Glutamatergic neuron (in vitro differentiated cells): ENCODE measurements at regions not wholly inside any gene's neighbourhood (a gene's known extent, or its start where the extent isn't known, plus 50 kb on each side); places are given as distances from the start of the nearest gene placed in this dataset.
A peak's percentile ranks its signal among the peaks of the same experiment; 100 is the strongest.

Experiments used
- DNase-seq: peaks from one replicate; pipeline ENCODE4 v3.0.0; 2022
- H3K27ac Mint-ChIP-seq: one replicate; pipeline ENCODE4 v1.8.0; 2020; ENCODE audit warnings: mild to moderate bottlenecking, mixed read lengths, inconsistent platforms; ENCODE audit not compliant: unreplicated experiment
- H3K27me3 Mint-ChIP-seq: one replicate; pipeline ENCODE4 v1.8.0; 2020; ENCODE audit warnings: mild to moderate bottlenecking, moderate library complexity, mixed read lengths, inconsistent platforms; ENCODE audit not compliant: unreplicated experiment
- H3K36me3 Mint-ChIP-seq: one replicate; pipeline ENCODE4 v1.8.0; 2020; ENCODE audit warnings: mild to moderate bottlenecking, mixed read lengths, inconsistent platforms; ENCODE audit not compliant: unreplicated experiment
- H3K4me1 Mint-ChIP-seq: one replicate; pipeline ENCODE4 v1.8.0; 2020; ENCODE audit warnings: mild to moderate bottlenecking, low read depth, mixed read lengths, inconsistent platforms; ENCODE audit not compliant: unreplicated experiment
- H3K4me3 Mint-ChIP-seq: one replicate; pipeline ENCODE4 v1.8.0; 2020; ENCODE audit warnings: mild to moderate bottlenecking, mixed read lengths, inconsistent platforms; ENCODE audit not compliant: unreplicated experiment
- H3K9me3 Mint-ChIP-seq: one replicate; pipeline ENCODE4 v1.8.0; 2020; ENCODE audit warnings: mild to moderate bottlenecking, moderate library complexity, mixed read lengths, inconsistent platforms; ENCODE audit not compliant: unreplicated experiment
- TF ChIP-seq, protein P1 (sequence below): fragments of 200-600 bp; sonication (generic); IDR thresholded peaks from one replicate; pipeline ENCODE4 v1.5.0; 2021; ENCODE audit not compliant: partially characterized antibody, unreplicated experiment

DNA sequence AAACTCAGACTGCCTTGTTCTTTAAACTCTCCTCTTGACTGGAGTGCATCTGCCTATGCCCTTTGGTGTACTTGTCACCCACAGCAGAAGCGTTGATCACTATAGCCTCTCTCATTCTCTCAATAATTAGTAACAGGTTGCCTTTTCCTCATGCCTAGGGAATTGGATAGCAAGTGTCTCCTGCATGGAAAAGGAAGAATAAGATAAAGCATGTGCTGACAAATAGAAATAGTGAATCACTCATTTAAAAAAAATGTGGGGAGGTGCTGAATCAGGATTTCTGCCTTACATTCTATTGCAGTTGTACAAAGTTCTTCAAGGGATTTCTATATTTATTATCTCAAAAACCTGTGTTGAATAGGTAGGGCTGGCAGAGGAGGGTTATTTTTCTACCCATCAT is 323.0 kb downstream of the TXNL1 start:
- H3K4me3 Mint-ChIP-seq, result no peak overlapping the region
- peaks cover 8% of the 10 kb centered on the region for H3K4me1 Mint-ChIP-seq
- no peak overlapping the region for H3K27ac Mint-ChIP-seq
- peaks cover 2% of the 10 kb centered on the region for H3K9me3 Mint-ChIP-seq
- DNase-seq, result no peak
- no peaks in the 10 kb centered on the region for H3K36me3 Mint-ChIP-seq
- TF ChIP-seq, protein P1, sequence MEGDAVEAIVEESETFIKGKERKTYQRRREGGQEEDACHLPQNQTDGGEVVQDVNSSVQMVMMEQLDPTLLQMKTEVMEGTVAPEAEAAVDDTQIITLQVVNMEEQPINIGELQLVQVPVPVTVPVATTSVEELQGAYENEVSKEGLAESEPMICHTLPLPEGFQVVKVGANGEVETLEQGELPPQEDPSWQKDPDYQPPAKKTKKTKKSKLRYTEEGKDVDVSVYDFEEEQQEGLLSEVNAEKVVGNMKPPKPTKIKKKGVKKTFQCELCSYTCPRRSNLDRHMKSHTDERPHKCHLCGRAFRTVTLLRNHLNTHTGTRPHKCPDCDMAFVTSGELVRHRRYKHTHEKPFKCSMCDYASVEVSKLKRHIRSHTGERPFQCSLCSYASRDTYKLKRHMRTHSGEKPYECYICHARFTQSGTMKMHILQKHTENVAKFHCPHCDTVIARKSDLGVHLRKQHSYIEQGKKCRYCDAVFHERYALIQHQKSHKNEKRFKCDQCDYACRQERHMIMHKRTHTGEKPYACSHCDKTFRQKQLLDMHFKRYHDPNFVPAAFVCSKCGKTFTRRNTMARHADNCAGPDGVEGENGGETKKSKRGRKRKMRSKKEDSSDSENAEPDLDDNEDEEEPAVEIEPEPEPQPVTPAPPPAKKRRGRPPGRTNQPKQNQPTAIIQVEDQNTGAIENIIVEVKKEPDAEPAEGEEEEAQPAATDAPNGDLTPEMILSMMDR, result no peak
- no peaks in the 10 kb centered on the region for H3K27me3 Mint-ChIP-seq

DNA sequence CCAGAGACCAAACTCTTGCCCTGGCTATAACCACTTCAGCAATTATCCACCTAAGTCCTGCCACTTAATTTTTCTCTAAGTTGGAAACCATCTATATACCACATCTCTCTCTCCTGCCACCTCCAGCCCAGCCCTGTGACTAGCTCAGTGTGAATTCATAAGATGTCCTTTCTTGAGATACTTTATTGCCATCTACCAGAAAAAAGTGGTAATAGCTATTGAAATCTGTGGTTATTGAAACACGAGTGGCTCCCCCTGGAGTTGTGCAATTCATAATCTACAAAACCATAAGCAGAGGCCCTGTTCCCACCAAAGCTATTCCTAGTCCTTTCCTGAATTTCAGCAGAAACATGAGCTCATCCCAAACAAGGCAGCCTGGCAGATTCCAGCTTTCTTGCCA is 324.0 kb downstream of the TXNL1 start:
- Mint-ChIP-seq H3K36me3 (no peaks in the 10 kb centered on the region), H3K27ac (no peak overlapping the region), H3K4me3 (no peak overlapping the region), H3K9me3 (peaks cover 2% of the 10 kb centered on the region), H3K27me3 (no peaks in the 10 kb centered on the region), H3K4me1 (peaks cover 8% of the 10 kb centered on the region)
- DNase-seq, result no peak
- TF ChIP-seq, protein P1, result no peak

DNA sequence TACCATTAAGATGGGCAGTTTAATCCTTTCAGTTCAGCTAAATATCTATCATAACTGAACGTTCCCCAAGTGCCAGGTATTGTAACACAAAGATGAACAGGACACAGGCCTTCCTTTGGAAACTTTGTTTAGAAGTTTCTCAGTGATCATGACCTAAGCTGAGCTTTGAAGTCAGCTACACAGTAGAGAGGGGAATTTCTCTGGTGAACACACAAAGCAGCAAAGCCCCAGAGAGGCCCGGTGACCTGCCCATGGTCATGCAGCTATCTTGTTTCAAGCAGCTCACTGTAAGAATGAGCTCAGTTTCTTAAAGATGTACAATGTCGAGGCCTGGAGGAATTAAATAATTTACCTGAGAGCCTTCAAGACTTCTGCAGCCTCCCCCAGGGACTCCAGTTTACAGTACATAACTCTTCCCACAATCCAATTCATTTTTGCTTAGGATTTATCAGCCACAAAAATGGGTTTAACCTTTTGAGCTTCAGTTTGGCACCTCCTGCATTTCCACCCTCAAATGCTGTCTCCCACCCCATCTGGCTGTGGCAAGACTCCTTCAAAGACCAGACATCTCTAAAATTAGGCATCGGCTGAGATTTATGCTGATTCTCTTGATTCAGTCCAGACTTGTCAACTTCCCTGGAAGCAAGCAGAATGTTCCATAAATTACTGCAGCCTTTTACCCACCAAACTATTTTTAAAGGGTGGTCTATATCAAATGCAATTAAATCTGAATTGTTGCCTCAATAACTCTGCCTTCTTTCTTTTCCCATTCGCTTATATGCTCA is 325.6 kb downstream of the TXNL1 start:
- Mint-ChIP-seq H3K27ac (no peak overlapping the region), H3K4me3 (no peak overlapping the region), H3K4me1 (peaks cover 7% of the 10 kb centered on the region), H3K36me3 (no peaks in the 10 kb centered on the region), H3K9me3 (no peaks in the 10 kb centered on the region), H3K27me3 (no peaks in the 10 kb centered on the region)
- TF ChIP-seq, protein P1, result no peak
- peak; percentile 25 for DNase-seq

DNA sequence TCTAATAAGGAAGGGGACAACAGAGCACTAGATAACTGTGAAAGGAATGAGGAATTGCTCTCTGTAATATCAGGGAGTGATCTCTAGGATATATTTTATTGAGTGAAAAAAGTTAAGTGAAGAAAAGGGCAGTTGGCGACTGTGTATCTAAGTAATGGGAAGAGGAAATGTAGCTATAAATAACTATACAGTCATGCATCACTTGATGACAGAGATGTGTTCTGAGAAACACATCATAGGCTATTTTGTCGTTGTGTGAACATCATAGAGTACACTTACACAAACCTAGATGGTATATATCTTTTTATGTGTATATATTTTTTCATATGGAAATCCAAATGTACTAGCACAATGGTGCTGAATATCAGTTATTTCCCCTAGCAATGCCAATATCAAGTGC is 329.3 kb downstream of the TXNL1 start:
- TF ChIP-seq, protein P1, result no peak

DNA sequence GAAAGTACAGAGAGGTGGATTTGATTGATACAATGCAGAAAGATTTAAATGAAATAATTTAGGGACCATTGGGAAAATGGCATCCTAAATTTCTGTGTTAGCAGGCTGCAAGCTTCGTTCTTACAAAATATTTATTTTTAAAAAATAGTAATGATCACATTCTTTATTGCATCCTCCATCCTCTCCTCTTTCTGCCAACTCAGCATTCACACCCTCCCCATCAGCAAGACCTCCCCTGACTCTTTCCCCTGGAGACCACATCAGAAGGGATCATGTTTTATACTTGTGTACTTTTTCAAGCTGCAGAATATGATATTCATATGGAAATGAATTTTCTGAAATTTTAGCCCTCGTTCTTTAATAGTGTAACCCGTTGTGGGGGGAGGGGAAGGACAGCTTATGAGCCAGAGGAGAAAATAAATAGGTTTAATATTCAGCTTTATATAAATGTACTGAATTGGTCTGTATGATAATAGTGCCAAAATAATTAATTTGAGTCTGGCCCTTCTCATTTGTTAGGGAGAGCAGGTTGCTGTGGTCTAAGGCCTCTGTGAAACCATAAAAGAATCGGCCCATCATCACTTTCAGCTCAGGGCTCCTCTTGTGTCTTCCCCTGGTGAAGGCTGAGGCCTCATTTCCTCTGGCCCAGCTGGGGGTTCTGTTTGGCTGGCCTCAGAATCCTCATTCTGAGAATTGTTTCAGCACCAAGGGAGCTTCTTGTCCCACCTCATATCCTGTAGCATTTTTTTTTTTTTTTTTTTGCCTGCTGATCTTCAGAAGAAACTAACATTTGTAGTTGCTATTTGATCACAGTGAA is 330.8 kb downstream of the TXNL1 start:
- H3K9me3 Mint-ChIP-seq, result no peaks in the 10 kb centered on the region
- no peak overlapping the region for H3K4me3 Mint-ChIP-seq
- TF ChIP-seq, protein P1, result no peak
- peaks cover 19% of the 10 kb centered on the region for H3K4me1 Mint-ChIP-seq
- no peak overlapping the region for H3K27ac Mint-ChIP-seq
- no peaks in the 10 kb centered on the region for H3K36me3 Mint-ChIP-seq
- H3K27me3 Mint-ChIP-seq, result no peaks in the 10 kb centered on the region
- no peak for DNase-seq

More for the DNA sequence above, 329.3 kb downstream of the TXNL1 start:
- Mint-ChIP-seq H3K4me3 (no peak overlapping the region), H3K27me3 (no peaks in the 10 kb centered on the region), H3K36me3 (no peaks in the 10 kb centered on the region), H3K9me3 (no peaks in the 10 kb centered on the region), H3K4me1 (peaks cover 23% of the 10 kb centered on the region), H3K27ac (no peak overlapping the region)
- DNase-seq, result no peak
